ENCODE measurements at regions not wholly inside any gene's neighbourhood (a gene's known extent, or its start where the extent isn't known, plus 50 kb on each side); places are given as distances from the start of the nearest gene placed in this dataset.

GRCh38 chr7:130881091-130881798 is 147.2 kb upstream of the KLF14 start:
- no peak for DNase-seq

GRCh38 chr7:130881799-130882141 is 147.8 kb upstream of the KLF14 start:
- DNase-seq: no peak

GRCh38 chr7:130882396-130882795 is 148.4 kb upstream of the KLF14 start:
- DNase-seq: no peak

GRCh38 chr7:130883928-130884327 is 149.9 kb upstream of the KLF14 start:
- DNase-seq: no peak

GRCh38 chr7:130884437-130885417 is 150.7 kb upstream of the KLF14 start:
- DNase-seq: no peak

- no peak for DNase-seq
Observed at GRCh38 chr7:130886438-130887135, 152.6 kb upstream of the KLF14 start.

GRCh38 chr7:130887182-130887956 is 153.4 kb upstream of the KLF14 start:
- no peak for DNase-seq

- DNase-seq: no peak
Observed at GRCh38 chr7:130887957-130888371, 154.0 kb upstream of the KLF14 start.

- no peak for DNase-seq
Observed at GRCh38 chr7:130888468-130888867, 154.5 kb upstream of the KLF14 start.

- no peak for DNase-seq
Observed at GRCh38 chr7:130890176-130891020, 156.4 kb upstream of the KLF14 start.

- no peak for DNase-seq
Observed at GRCh38 chr7:130891254-130892094, 157.5 kb upstream of the KLF14 start.

- no peak for DNase-seq
Observed at GRCh38 chr7:130893441-130893894, 159.5 kb upstream of the KLF14 start.

GRCh38 chr7:130894146-130894908 is 160.3 kb upstream of the KLF14 start:
- DNase-seq: no peak

- no peak for DNase-seq
Observed at GRCh38 chr7:130894909-130895750, 161.1 kb upstream of the KLF14 start.

GRCh38 chr7:130896051-130896881 is 162.3 kb upstream of the KLF14 start:
- DNase-seq: no peak

- DNase-seq: peak; percentile 58
Observed at GRCh38 chr7:130896898-130897514, 163.0 kb upstream of the KLF14 start.

Measured in GDM1 (cell line).